ENCODE measurements at regions not wholly inside any gene's neighbourhood (a gene's known extent, or its start where the extent isn't known, plus 50 kb on each side); places are given as distances from the start of the nearest gene placed in this dataset.

DNA sequence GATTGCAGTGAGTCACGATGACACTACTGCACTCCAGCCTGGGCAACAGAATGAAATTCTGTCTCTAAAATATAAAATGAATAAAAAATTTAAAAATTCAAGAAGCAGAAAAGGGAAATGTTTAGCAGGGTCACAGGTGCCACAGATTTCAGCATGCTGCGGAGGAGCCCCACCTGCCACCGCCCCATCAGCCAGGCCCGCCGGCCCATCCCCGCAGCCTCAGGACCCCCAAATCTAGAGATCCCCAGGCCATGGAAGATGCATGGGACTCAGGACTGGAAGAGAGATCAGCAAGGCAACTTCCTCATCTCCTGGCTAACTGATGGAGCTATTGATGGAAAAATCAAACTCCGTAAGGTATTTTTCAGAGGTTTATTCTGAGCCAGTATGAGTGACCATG, 208.2 kb downstream of the UQCRFS1 start:
- Mint-ChIP-seq H3K4me1 (peaks cover 24 to 36% of the 10 kb centered on the region in 2 experiments), H3K36me3 (ENCODE audit: insufficient read depth in 1 of 3, low read depth in 3 of 3) (no peaks in the 10 kb centered on the region), H3K9me3 (no peaks in the 10 kb centered on the region; a peak in 1 of 5 replicates), H3K27ac (no peak overlapping the region), H3K4me3 (no peak overlapping the region), H3K27me3 (ENCODE audit: low read depth) (no peaks in the 10 kb centered on the region; the same call in 1 of the 2 replicates)
- Histone ChIP-seq H2BK12ac (ENCODE audit: insufficient read length, low read depth, low read length) (no peak overlapping the region), H3K14ac (ENCODE audit: insufficient read depth, low read length) (no peak overlapping the region), H3K56ac (ENCODE audit: insufficient read length, low read depth, low read length) (no peak overlapping the region), H2AFZ (ENCODE audit: low read length) (no peak overlapping the region), H3K4me2 (ENCODE audit: insufficient read depth, insufficient read length, low read length) (no peak overlapping the region), H3K9me3 (ENCODE audit: control insufficient read depth, low read depth, low read length) (no peaks in the 10 kb centered on the region), H3K9ac (ENCODE audit: extremely low read depth, insufficient read length, low read length) (no peak overlapping the region), H3K23ac (ENCODE audit: insufficient read length, low read depth, low read length) (no peak overlapping the region), H3K23me2 (ENCODE audit: insufficient read length, low read depth, low read length, poor library complexity, severe bottlenecking) (no peaks in the 10 kb centered on the region), H2BK15ac (ENCODE audit: low read depth, low read length) (no peak overlapping the region), H2BK120ac (ENCODE audit: low read depth, low read length, poor library complexity, severe bottlenecking) (no peak overlapping the region), H2AK5ac (ENCODE audit: insufficient read length, low read length) (no peak overlapping the region), H3K4ac (ENCODE audit: low read depth, low read length) (no peak overlapping the region), H3K18ac (ENCODE audit: insufficient read length, low read depth, low read length) (no peak overlapping the region), H3K27me3 (ENCODE audit: insufficient read depth, low read length) (no peaks in the 10 kb centered on the region), H3K4me1 (ENCODE audit: insufficient read depth, low read length) (no peaks in the 10 kb centered on the region; the same call in 1 of the 2 replicates), H3K79me1 (ENCODE audit: insufficient read depth, low read depth, low read length, poor library complexity, severe bottlenecking) (no peaks in the 10 kb centered on the region), H3T11ph (ENCODE audit: low read length) (no peak overlapping the region), H4K8ac (replicated peaks; ENCODE audit: insufficient read length, low read depth, low read length) (no peak overlapping the region), H2BK20ac (ENCODE audit: low read depth, low read length, poor library complexity, severe bottlenecking) (no peak overlapping the region), H4K91ac (ENCODE audit: insufficient read length, low read depth, low read length) (no peak overlapping the region), H3K27ac (ENCODE audit: insufficient read length, low read depth, low read length) (no peak overlapping the region), H4K20me1 (ENCODE audit: control insufficient read depth, insufficient read depth, insufficient read length) (no peaks in the 10 kb centered on the region), H3K79me2 (ENCODE audit: insufficient read depth, low read length) (no peaks in the 10 kb centered on the region), H4K5ac (ENCODE audit: insufficient read length, low read depth, low read length) (no peak overlapping the region), H2BK5ac (ENCODE audit: insufficient read length, low read length) (no peak overlapping the region)
- no peak for DNase-seq
- TF ChIP-seq CTCF (conservative IDR thresholded peaks at IDR 0.05): no peak
- WGBS (ENCODE audit: extremely low coverage, insufficient read length, low lambda C conversion rate): no CpG with 5 or more reads among the region's 7 CpGs
